K562 (cell line): ENCODE measurements at regions not wholly inside any gene's neighbourhood (a gene's known extent, or its start where the extent isn't known, plus 50 kb on each side); places are given as distances from the start of the nearest gene placed in this dataset.

Experiments
- ATAC-seq: fragments of 200-7000 bp; cut with Tn5 transposase; 3 replicates; pipeline ENCODE4 v1.9.1; 2020; ENCODE audit warnings: moderate library complexity
- BruUV-seq: library from RNA; stranded (reverse); fragments of 400-500 nt; replicated peaks from 2 replicates; lab custom pipeline; 2021; lab: Mats Ljungman, UMichigan
- CTCF ChIA-PET: fragments of 300-600 bp; formaldehyde crosslinking; extraction: SDS; loops from one replicate; lab custom pipeline; 2021; ENCODE audit warnings: low intra/inter-chr PET ratio; lab: Yijun Ruan, JAX
- POLR2A ChIA-PET: fragments of 300-600, 350-650 bp; sonication (Branson Sonifier 250); formaldehyde crosslinking; extraction: SDS; loops from one replicate; lab custom pipeline; 2021; ENCODE audit warnings: antibody characterized with exemption, inconsistent platforms; lab: Yijun Ruan, JAX
- DNase-seq, 4 experiments: peaks; one replicate each; pipeline versions ENCODE4 v3.0.0 to v3.0.0-alpha.2; 2011 to 2018; ENCODE audit warnings: low spot score in 3 of 4, mixed read lengths in 3 of 4; ENCODE audit errors: extremely low read depth in 1 of 4
- FAIRE-seq: peaks from 2 replicates; lab custom pipeline; 2011; peaks lifted over from hg19 to GRCh38; lab: Jason Lieb, UNC
- H2AFZ ChIP-seq: 2 replicates; pipeline ENCODE4 v1.6.0; 2011; ENCODE audit warnings: low read depth, low read length, control low read depth, inconsistent platforms
- H3K27ac ChIP-seq: fragments of 200-600 bp; 3 replicates; pipeline ENCODE4 v1.8.0; 2011; ENCODE audit warnings: low read depth, mild to moderate bottlenecking, control low read depth, inconsistent platforms, low read length, moderate library complexity, mixed read lengths; ENCODE audit errors: extremely low read depth
- H3K27me3 ChIP-seq, 2 experiments: fragments of 300-600 bp in 1 of 2; 2 replicates in 1 of 2; 3 replicates in 1 of 2; pipeline versions ENCODE4 v1.6.0 to v1.8.0; 2011; ENCODE audit warnings: inconsistent platforms in 2 of 2, low read length in 2 of 2, mild to moderate bottlenecking in 1 of 2, mixed read lengths in 1 of 2, moderate library complexity in 1 of 2; ENCODE audit not compliant: control insufficient read depth in 2 of 2, insufficient read depth in 2 of 2
- H3K36me3 ChIP-seq: fragments of 300-600 bp; 3 replicates; pipeline ENCODE4 v1.8.0; 2011; ENCODE audit warnings: mild to moderate bottlenecking, low read length, inconsistent platforms; ENCODE audit not compliant: control insufficient read depth, insufficient read depth
- H3K4me1 ChIP-seq, 2 experiments: fragments of 200-600 bp in 1 of 2; replicated peaks in 1 of 2; 2 replicates in 1 of 2; 3 replicates in 1 of 2; pipeline versions ENCODE4 v1.5.1 to v1.8.0; 2011; ENCODE audit warnings: inconsistent platforms in 2 of 2, low read length in 2 of 2, mild to moderate bottlenecking in 1 of 2, mixed read lengths in 1 of 2, moderate library complexity in 1 of 2; ENCODE audit not compliant: control insufficient read depth in 2 of 2, insufficient read depth in 2 of 2
- H3K4me2 ChIP-seq: 2 replicates; pipeline ENCODE4 v1.6.1; 2011; ENCODE audit warnings: low read length, control low read depth, inconsistent platforms, mixed read lengths; ENCODE audit not compliant: insufficient read depth
- H3K4me3 ChIP-seq: fragments of 200-600 bp; sonication (generic), shearing (Covaris generic); 2 replicates; pipeline ENCODE4 v1.5.1; 2016; ENCODE audit warnings: control low read depth, inconsistent platforms
- H3K79me2 ChIP-seq: fragments of 200-600 bp; 3 replicates; pipeline ENCODE4 v1.8.0; 2011; ENCODE audit warnings: low read length, inconsistent platforms; ENCODE audit not compliant: control insufficient read depth, insufficient read depth
- H3K9ac ChIP-seq, 2 experiments: 2 replicates each; pipeline versions ENCODE4 v1.6.0 to v1.6.1; 2011; ENCODE audit warnings: low read depth in 2 of 2, low read length in 2 of 2, control low read depth in 1 of 2, inconsistent platforms in 1 of 2, mild to moderate bottlenecking in 1 of 2, mixed read lengths in 1 of 2; ENCODE audit not compliant: insufficient read depth in 1 of 2
- H3K9me1 ChIP-seq: one replicate; pipeline ENCODE4 v1.6.0; 2011; ENCODE audit warnings: inconsistent platforms, mild to moderate bottlenecking, low read length, moderate library complexity; ENCODE audit not compliant: control insufficient read depth, insufficient read depth
- H3K9me3 ChIP-seq: replicated peaks from 2 replicates; pipeline ENCODE4 v1.5.1; 2011; ENCODE audit warnings: low read depth, low read length, inconsistent platforms; ENCODE audit not compliant: control insufficient read depth, insufficient read depth
- H4K20me1 ChIP-seq: replicated peaks from 2 replicates; pipeline ENCODE4 v1.6.1; 2011; ENCODE audit warnings: low read length, inconsistent platforms, mixed read lengths; ENCODE audit not compliant: control insufficient read depth, insufficient read depth
- CCNT2 ChIP-seq: IDR thresholded peaks from 2 replicates; pipeline ENCODE4 v1.6.1; 2011; ENCODE audit warnings: borderline replicate concordance, low read depth, mild to moderate bottlenecking, moderate library complexity, mixed read lengths, low read length; ENCODE audit not compliant: insufficient read length; ENCODE audit errors: extremely low read depth
- CEBPB ChIP-seq: fragments of 450-650 bp; IDR thresholded peaks from 2 replicates; pipeline ENCODE4 v1.6.1; 2016; ENCODE audit warnings: missing genetic modification characterization, missing compliant biosample characterization
- CHD2 ChIP-seq: IDR thresholded peaks from 2 replicates; pipeline ENCODE4 v1.6.1; 2011; ENCODE audit warnings: low read depth, low read length
- FOXM1 ChIP-seq, 2 experiments: fragments of 450-650 bp in 1 of 2; sonication (generic) in 1 of 2; formaldehyde crosslinking in 1 of 2; IDR thresholded peaks; 2 replicates each; pipeline versions ENCODE4 v1.6.1 to v1.9.0; 2017 to 2022; ENCODE audit warnings: low read depth in 2 of 2, mild to moderate bottlenecking in 2 of 2, missing genetic modification reagents in 1 of 2, moderate library complexity in 1 of 2
- KDM1A ChIP-seq, 2 experiments: fragments of 450-650 bp; IDR thresholded peaks; 2 replicates each; pipeline ENCODE4 v1.6.1; 2016; ENCODE audit warnings: mild to moderate bottlenecking in 2 of 2
- PTBP1 ChIP-seq: fragments of 200-400 bp; formaldehyde crosslinking; IDR thresholded peaks from 2 replicates; pipeline ENCODE4 v1.6.1; 2017; ENCODE audit warnings: low read depth, low read length
- RFX1 ChIP-seq: fragments of 450-650 bp; IDR thresholded peaks from 2 replicates; pipeline ENCODE4 v1.6.1; 2016; ENCODE audit warnings: mild to moderate bottlenecking, moderate library complexity
- SNAPC5 ChIP-seq: fragments of 250-450 bp; sonication (Bioruptor Pico); IDR thresholded peaks from 2 replicates; pipeline ENCODE4 v1.8.0; 2021; ENCODE audit warnings: moderate library complexity, mild to moderate bottlenecking, inconsistent platforms
- SRSF7 ChIP-seq: fragments of 200-400 bp; formaldehyde crosslinking; optimal IDR thresholded peaks from 2 replicates; pipeline ENCODE3; 2017; ENCODE audit warnings: mild to moderate bottlenecking, low read depth, low read length
- ZNF174 ChIP-seq: fragments of 250-450 bp; sonication (Bioruptor Pico); IDR thresholded peaks from 2 replicates; pipeline ENCODE4 v1.4.0; 2020; ENCODE audit warnings: mild to moderate bottlenecking
- ZNF263 ChIP-seq: sonication (generic); formaldehyde crosslinking; IDR thresholded peaks from 2 replicates; pipeline ENCODE4 v1.8.0; 2022; ENCODE audit warnings: mild to moderate bottlenecking, missing genetic modification reagents, borderline replicate concordance
- ZNF696 ChIP-seq: fragments of 250-450 bp; sonication (Bioruptor Pico); conservative IDR thresholded peaks from 2 replicates; pipeline ENCODE4 v1.4.0; 2020; ENCODE audit warnings: mild to moderate bottlenecking, moderate library complexity
- ZNF717 ChIP-seq: fragments of 250-450 bp; sonication (Bioruptor Pico); IDR thresholded peaks from 2 replicates; pipeline ENCODE4 v1.5.0; 2021
- ZSCAN29 ChIP-seq: fragments of 450-650 bp; IDR thresholded peaks from 2 replicates; pipeline ENCODE4 v1.6.1; 2017
- ZSCAN32 ChIP-seq: fragments of 450-650 bp; formaldehyde crosslinking; IDR thresholded peaks from 2 replicates; pipeline ENCODE4 v1.4.0; 2020; ENCODE audit warnings: mild to moderate bottlenecking, moderate library complexity
- WGBS: fragments of 100-300 bp; shearing (Covaris generic); methylation state at CpG from one replicate; pipeline ENCODE4 v1.1.6; 2016; ENCODE audit warnings: low coverage, mixed read lengths; ENCODE audit not compliant: insufficient coverage; ENCODE audit errors: missing lambda C conversion rate; 5-methylcytosine and 5-hydroxymethylcytosine counted together
- in situ Hi-C: fragments of 300-500 bp; cut with MboI; formaldehyde crosslinking; loops from 4 replicates; pipeline ENCODE4 v1.15.0; 2018; ENCODE audit warnings: inconsistent platforms, mixed read lengths
- intact Hi-C: fragments of 100-400 bp; cut with micrococcal nuclease; formaldehyde crosslinking; loops from 2 replicates; pipeline ENCODE4 v1.14.2; 2022

- TF ChIP-seq FOXM1 (IDR thresholded peaks at IDR 0.05; ENCODE audit: low read depth) (peak; percentile 47; the same call in 1 of the 2 replicates), FOXM1 (CRISPR knock-in tag; IDR thresholded peaks at IDR 0.05; ENCODE audit: low read depth) (no peak)
- TF ChIP-seq, all 486 proteins: peak for 47
These were observed 56.3 kb upstream of the DIAPH3 start (continued) for GRCh38 chr13:60220072-60220471.

- FAIRE-seq = no peak
- Histone ChIP-seq H3K4me1 (peaks cover 4 to 13% of the 10 kb centered on the region in 2 experiments; a peak in 4 of 5 replicates), H3K36me3 (no peaks in the 10 kb centered on the region), H2AFZ (no peak overlapping the region), H4K20me1 (no peaks in the 10 kb centered on the region), H3K4me2 (no peak overlapping the region), H3K4me3 (no peak overlapping the region), H3K27ac (no peak overlapping the region), H3K9ac (no peak overlapping the region), H3K79me2 (no peaks in the 10 kb centered on the region), H3K27me3 (no peaks in the 10 kb centered on the region), H3K9me3 (no peaks in the 10 kb centered on the region), H3K9me1 (no peaks in the 10 kb centered on the region)
- in situ Hi-C loops = no loop called here
- ChIA-PET CTCF (no interaction called here), POLR2A (no interaction called here)
- intact Hi-C loops = loop anchor here (10.0 kb wide), 3 partner anchors 447 to 827 kb away; no protein-coding TSS in a partner anchor
- WGBS = 88% methylated on average over 2 of the region's 6 CpGs
- TF ChIP-seq ZNF174 (no peak), SRSF7 (no peak), CHD2 (no peak), SNAPC5 (CRISPR knock-in tag) (no peak), ZNF717 (no peak), ZSCAN32 (CRISPR knock-in tag) (no peak), RFX1 (no peak), CEBPB (tag) (no peak), CCNT2 (no peak), ZSCAN29 (no peak), PTBP1 (no peak), KDM1A (IDR thresholded peaks at IDR 0.05) (no peak), ZNF263 (CRISPR knock-in tag) (no peak), ZNF696 (no peak)
- BruUV-seq = no TSS peak
- DNase-seq = no peak
- no peak for ATAC-seq
These were observed 57.9 kb upstream of the DIAPH3 start for GRCh38 chr13:60221581-60221980.
